ENCODE measurements at regions not wholly inside any gene's neighbourhood (a gene's known extent, or its start where the extent isn't known, plus 50 kb on each side); places are given as distances from the start of the nearest gene placed in this dataset.
"Not testable (repeated sequence)": the region's sequence is repeated elsewhere in the genome, so short reads cannot be mapped to it uniquely, and the experiment has no call there.

DNA sequence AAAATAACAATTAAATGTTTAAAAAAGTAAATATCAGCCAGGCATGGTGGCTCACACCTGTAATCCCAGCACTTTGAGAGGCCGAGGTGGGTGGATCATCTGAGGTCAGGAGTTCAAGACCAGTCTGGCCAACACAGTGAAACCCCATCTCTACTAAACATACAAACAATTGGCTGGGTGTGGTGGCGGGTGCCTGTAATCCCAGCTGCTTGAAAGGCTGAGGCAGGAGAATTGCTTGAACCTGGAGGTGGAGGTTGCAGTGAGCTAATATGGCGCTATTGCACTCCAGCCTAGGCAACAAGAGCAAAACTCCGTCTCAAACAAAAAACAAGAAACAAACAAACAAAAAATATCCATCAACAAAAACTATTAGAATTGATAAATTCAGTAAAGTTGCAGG lies 77.5 kb downstream of the SNX5 start:
- H3K36me3 ChIP-seq (replicated peaks in 1 of 2; ENCODE audit: control extremely low read depth in 1 of 2, control insufficient read depth in 1 of 2, extremely low read depth in 1 of 2, insufficient read depth in 2 of 2, low read length in 1 of 2); H3K79me2 ChIP-seq (ENCODE audit: control insufficient read depth, insufficient read depth, low read length); ATAC-seq (ENCODE audit: low read depth); H3K4me3 ChIP-seq (ENCODE audit: control extremely low read depth in 1 of 5, extremely low read depth in 1 of 5, insufficient read depth in 1 of 5, low read depth in 2 of 5, low read length in 4 of 5); H3K27me3 Mint-ChIP-seq; H2AFZ ChIP-seq (ENCODE audit: insufficient read depth, low read depth, low read length, poor library complexity, severe bottlenecking); H3K4me3 Mint-ChIP-seq; H3K27me3 ChIP-seq (replicated peaks in 1 of 4; ENCODE audit: control extremely low read depth in 1 of 4, control insufficient read depth in 3 of 4, insufficient read depth in 4 of 4, low read length in 3 of 4); DNase-seq; POLR2A ChIA-PET; H3K9ac ChIP-seq (ENCODE audit: low read length); H3K4me2 ChIP-seq (replicated peaks; ENCODE audit: low read depth, low read length, poor library complexity, severe bottlenecking); H3K9me3 Mint-ChIP-seq (ENCODE audit: insufficient read depth); intact Hi-C loops (cut with micrococcal nuclease); H3K27ac ChIP-seq (ENCODE audit: low read length in 2 of 2); H4K20me1 ChIP-seq (ENCODE audit: control insufficient read depth, insufficient read depth, low read length, poor library complexity, severe bottlenecking); H3K27ac Mint-ChIP-seq: not testable (repeated sequence)
- H3K9me3 ChIP-seq (ENCODE audit: control extremely low read depth in 1 of 3, control insufficient read depth in 2 of 3, insufficient read depth in 1 of 3, low read length in 2 of 3): peaks cover 5 to 12% (median 11%) of the 10 kb centered on the region in 3 donors
- WGBS (ENCODE audit: insufficient coverage): no CpG with 5 or more reads among the region's 4 CpGs
- H3K4me1 Mint-ChIP-seq: peaks cover 18% of the 10 kb centered on the region
- CTCF ChIA-PET: interaction anchor here (1.5 kb wide), 1 partner anchor 35 kb away, joined by 4 read pairs; no protein-coding TSS in a partner anchor
- peaks cover 14 to 19% of the 10 kb centered on the region in 2 donors for H3K4me1 ChIP-seq (ENCODE audit: control insufficient read depth in 2 of 2, insufficient read depth in 2 of 2, low read length in 2 of 2)

DNA sequence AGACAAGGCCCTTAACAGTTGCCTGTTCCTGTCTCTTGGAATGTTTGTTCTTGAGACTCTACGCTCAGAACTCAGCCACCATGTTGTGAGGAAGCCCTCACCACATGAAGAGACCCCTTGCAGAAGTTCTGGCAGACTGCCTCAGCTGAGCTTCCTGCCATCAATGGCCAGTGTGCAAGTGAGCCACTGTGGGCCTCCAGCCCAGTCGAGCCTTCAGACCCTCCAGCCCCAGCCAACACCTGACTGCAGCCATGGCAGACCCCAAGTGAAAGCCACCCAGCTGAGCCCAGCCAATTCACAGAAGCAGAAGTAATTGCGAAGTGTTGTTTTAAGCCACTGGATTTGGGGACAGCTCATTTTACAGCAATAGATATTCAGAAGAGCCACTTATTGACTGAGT lies 78.3 kb downstream of the SNX5 start:
- no peak overlapping the region for H2AFZ ChIP-seq (ENCODE audit: insufficient read depth, low read depth, low read length, poor library complexity, severe bottlenecking)
- H3K9ac ChIP-seq (ENCODE audit: low read length): no peak overlapping the region
- ATAC-seq (ENCODE audit: low read depth) (no peak), DNase-seq (no peak)
- peaks cover 5 to 12% (median 11%) of the 10 kb centered on the region in 3 donors for H3K9me3 ChIP-seq (ENCODE audit: control extremely low read depth in 1 of 3, control insufficient read depth in 2 of 3, insufficient read depth in 1 of 3, low read length in 2 of 3)
- no peak overlapping the region for H3K4me2 ChIP-seq (replicated peaks; ENCODE audit: low read depth, low read length, poor library complexity, severe bottlenecking)
- ChIA-PET POLR2A (no interaction called here), CTCF (no interaction called here)
- Mint-ChIP-seq H3K27ac (no peak overlapping the region), H3K27me3 (peaks cover under 1% of the 10 kb centered on the region), H3K4me3 (no peak overlapping the region), H3K9me3 (ENCODE audit: insufficient read depth) (no peaks in the 10 kb centered on the region), H3K4me1 (peaks cover 10% of the 10 kb centered on the region)
- H3K27me3 ChIP-seq (replicated peaks in 1 of 4; ENCODE audit: control extremely low read depth in 1 of 4, control insufficient read depth in 3 of 4, insufficient read depth in 4 of 4, low read length in 3 of 4): peaks cover 0 to 3% (median 0%) of the 10 kb centered on the region in 4 experiments
- no peak overlapping the region for H3K27ac ChIP-seq (ENCODE audit: low read length in 2 of 2)
- H3K4me3 ChIP-seq (ENCODE audit: control extremely low read depth in 1 of 5, extremely low read depth in 1 of 5, insufficient read depth in 1 of 5, low read depth in 2 of 5, low read length in 4 of 5): no peak overlapping the region
- peaks cover 0 to 1% of the 10 kb centered on the region in 2 experiments for H3K36me3 ChIP-seq (replicated peaks in 1 of 2; ENCODE audit: control extremely low read depth in 1 of 2, control insufficient read depth in 1 of 2, extremely low read depth in 1 of 2, insufficient read depth in 2 of 2, low read length in 1 of 2)
- TF ChIP-seq, protein P1, sequence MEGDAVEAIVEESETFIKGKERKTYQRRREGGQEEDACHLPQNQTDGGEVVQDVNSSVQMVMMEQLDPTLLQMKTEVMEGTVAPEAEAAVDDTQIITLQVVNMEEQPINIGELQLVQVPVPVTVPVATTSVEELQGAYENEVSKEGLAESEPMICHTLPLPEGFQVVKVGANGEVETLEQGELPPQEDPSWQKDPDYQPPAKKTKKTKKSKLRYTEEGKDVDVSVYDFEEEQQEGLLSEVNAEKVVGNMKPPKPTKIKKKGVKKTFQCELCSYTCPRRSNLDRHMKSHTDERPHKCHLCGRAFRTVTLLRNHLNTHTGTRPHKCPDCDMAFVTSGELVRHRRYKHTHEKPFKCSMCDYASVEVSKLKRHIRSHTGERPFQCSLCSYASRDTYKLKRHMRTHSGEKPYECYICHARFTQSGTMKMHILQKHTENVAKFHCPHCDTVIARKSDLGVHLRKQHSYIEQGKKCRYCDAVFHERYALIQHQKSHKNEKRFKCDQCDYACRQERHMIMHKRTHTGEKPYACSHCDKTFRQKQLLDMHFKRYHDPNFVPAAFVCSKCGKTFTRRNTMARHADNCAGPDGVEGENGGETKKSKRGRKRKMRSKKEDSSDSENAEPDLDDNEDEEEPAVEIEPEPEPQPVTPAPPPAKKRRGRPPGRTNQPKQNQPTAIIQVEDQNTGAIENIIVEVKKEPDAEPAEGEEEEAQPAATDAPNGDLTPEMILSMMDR (IDR thresholded peaks at IDR 0.05): no peak
- intact Hi-C loops (cut with micrococcal nuclease): no loop called here
- H3K79me2 ChIP-seq (ENCODE audit: control insufficient read depth, insufficient read depth, low read length): peaks cover 6% of the 10 kb centered on the region
- no peaks in the 10 kb centered on the region for H4K20me1 ChIP-seq (ENCODE audit: control insufficient read depth, insufficient read depth, low read length, poor library complexity, severe bottlenecking)
- H3K4me1 ChIP-seq (ENCODE audit: control insufficient read depth in 2 of 2, insufficient read depth in 2 of 2, low read length in 2 of 2): peaks cover 6 to 11% of the 10 kb centered on the region in 2 donors
- 93% methylated on average over 1 of the region's 3 CpGs for WGBS (ENCODE audit: insufficient coverage)
